Cardiac septum (tissue), 1 donor: ENCODE measurements at regions not wholly inside any gene's neighbourhood (a gene's known extent, or its start where the extent isn't known, plus 50 kb on each side); places are given as distances from the start of the nearest gene placed in this dataset.
"Not testable (repeated sequence)": the region's sequence is repeated elsewhere in the genome, so short reads cannot be mapped to it uniquely, and the experiment has no call there.

Experiments used
- DNase-seq: peaks from one replicate; pipeline ENCODE4 v3.0.0-alpha.2; 2020; ENCODE audit warnings: low spot score
- intact Hi-C: fragments of 100-400 bp; cut with DNase I; formaldehyde crosslinking; loops from one replicate; pipeline ENCODE4 v1.14.0; 2022
- donor health status: DM: no; HTN: no; CAD: no.

- intact Hi-C loops, result no loop called here
- no peak for DNase-seq
Observed at GRCh38 chr9:30977965-30978364, 1406.5 kb upstream of the ACO1 start.

DNA sequence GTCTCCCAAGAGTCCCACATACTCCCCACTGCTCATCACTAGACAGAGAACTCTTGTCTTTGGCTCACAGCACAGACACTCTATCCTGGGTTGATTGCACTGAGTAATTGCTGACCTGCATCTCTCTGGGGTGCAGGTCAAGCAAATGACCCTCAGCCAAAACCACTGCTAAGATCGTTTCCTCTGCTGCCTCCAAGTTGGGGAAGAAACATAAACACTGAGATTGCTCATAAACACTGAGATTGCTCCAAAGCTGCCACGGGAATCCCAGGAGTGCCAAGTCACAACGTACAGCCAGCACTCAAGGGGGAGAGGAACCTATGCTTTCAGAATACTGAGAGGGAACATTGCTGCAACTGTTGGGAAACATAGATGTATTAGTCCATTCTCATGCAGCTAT is 1402.1 kb upstream of the ACO1 start:
- intact Hi-C loops, result no loop called here
- no peak for DNase-seq

- intact Hi-C loops, result no loop called here
- DNase-seq, result no peak
Observed at GRCh38 chr9:30995956-30996738, 1388.3 kb upstream of the ACO1 start.

DNA sequence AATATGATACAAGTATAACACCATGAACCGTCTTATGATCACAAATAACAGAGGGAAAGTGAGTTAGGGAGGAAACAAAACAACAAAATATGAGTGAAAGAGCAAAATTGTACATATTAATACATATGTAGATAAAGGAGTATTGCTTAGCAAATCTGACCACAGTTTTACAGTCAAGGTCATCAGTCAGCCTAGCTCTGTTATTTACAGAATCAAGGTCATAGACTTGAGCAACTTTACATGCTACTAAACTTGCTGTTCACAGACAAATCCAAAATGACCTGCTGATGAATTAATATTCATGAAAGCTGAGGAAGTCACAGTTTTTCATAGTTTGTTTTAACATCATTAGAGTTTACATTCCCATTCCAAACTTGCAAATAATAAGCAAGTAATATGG is 1387.7 kb upstream of the ACO1 start:
- intact Hi-C loops, result no loop called here
- DNase-seq, result no peak

GRCh38 chr9:30997291-30997690 is 1387.2 kb upstream of the ACO1 start:
- intact Hi-C loops, result no loop called here
- no peak for DNase-seq

DNA sequence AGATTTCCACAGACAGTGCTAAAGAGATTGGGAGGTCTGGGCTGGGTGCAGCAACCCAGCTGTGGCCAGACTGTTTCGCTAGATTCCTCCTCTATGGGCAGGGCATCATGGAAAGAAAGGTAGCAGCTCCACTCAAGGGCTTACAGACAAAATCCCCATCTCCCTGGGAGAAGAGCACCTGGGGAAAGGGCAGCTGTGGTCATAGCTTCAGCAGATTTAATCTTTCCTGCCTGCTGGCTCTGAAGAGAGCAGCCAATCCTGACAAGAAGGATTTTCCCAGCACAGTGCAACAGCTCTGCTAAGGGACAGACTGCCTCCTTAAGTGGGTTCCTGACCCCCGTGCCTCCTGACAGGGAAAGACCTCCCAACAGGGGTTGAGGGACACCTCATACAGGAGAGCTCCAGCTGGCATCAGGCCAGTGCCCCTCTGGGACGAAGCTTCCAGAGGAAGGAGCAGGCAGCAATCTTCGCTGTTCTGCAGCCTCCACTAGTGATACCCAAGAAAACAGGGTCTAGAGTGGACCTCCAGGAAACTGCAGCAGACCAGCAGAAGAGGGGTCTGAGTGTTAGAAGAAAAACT is 1379.3 kb upstream of the ACO1 start:
- DNase-seq, result no peak
- intact Hi-C loops, result no loop called here

GRCh38 chr9:31013371-31013770 is 1371.1 kb upstream of the ACO1 start:
- intact Hi-C loops, result no loop called here

GRCh38 chr9:31023847-31024246 is 1360.6 kb upstream of the ACO1 start:
- intact Hi-C loops, result loop anchor here (10.0 kb wide), 1 partner anchor 71 kb away; no protein-coding TSS in a partner anchor
- no peak for DNase-seq

More at GRCh38 chr9:31013371-31013770, 1371.1 kb upstream of the ACO1 start:
- no peak for DNase-seq

- intact Hi-C loops, result loop anchor here (10.0 kb wide), 1 partner anchor 67 kb away; no protein-coding TSS in a partner anchor
Observed at GRCh38 chr9:31027678-31028077, 1356.8 kb upstream of the ACO1 start.

DNA sequence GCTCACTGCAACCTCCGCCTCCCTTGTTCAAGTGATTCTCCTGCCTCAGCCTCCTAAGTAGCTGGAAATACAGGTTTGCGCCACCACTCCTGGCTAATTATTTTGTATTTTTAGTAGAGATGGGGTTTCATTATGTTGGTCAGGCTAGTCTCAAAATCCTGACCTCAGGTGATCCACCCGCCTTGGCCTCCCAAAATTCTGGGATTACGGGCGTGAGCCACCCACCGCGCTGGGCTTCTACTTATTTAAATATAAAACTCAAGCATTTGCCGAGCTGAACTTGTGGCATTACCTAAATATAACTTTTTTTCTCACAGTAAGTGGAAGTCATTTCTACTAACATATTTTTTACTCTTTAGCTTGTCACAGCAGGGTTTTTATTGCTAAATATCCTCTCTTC is 1356.3 kb upstream of the ACO1 start:
- DNase-seq, result no peak
- intact Hi-C loops, result loop anchor here (10.0 kb wide), 1 partner anchor 67 kb away; no protein-coding TSS in a partner anchor

More at GRCh38 chr9:31027678-31028077, 1356.8 kb upstream of the ACO1 start:
- no peak for DNase-seq

- DNase-seq, result no peak
- intact Hi-C loops, result no loop called here
Observed at GRCh38 chr9:31030741-31031202, 1353.7 kb upstream of the ACO1 start.

GRCh38 chr9:31032206-31032605 is 1352.2 kb upstream of the ACO1 start:
- intact Hi-C loops, result no loop called here
- DNase-seq, result no peak

- intact Hi-C loops, result no loop called here
- DNase-seq, result no peak
Observed at GRCh38 chr9:31034311-31034710, 1350.1 kb upstream of the ACO1 start.

DNA sequence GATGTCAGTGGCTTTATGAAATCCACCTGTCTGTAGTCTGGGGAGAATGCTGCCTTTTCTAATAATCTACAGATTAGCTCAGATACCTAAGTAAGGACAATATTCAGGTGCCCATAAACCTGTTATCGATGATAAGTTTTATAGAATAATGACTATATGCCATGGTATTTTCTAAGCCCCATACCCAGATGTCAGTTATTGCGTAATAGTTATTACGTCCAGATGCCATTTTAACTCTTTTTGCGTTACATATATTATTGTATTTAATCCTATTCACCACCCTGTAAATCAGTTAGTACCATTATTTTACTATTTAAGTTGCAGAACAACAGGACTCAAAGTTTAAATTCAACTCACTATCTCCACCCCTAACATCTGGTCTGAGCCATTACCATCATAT is 1343.9 kb upstream of the ACO1 start:
- DNase-seq, result no peak
- intact Hi-C loops, result no loop called here

DNA sequence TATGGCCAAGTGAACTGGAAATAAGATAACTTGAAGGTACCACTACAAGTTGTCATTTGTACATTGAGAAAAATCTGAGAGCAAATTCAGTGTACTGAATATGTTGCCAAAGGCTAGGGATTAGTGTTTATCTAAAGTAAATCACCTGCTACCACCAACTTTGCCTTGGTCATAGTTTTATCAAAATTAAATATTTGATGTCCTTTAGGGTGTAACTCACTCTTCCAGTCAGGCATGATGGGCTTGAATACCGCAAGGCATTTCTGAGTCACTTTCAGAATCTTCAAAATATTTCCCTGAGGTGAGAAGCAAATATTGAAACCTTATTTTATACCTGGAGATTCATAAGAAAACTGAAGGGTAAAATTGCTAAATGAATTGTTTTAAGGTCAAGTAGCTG is 1338.6 kb upstream of the ACO1 start:
- intact Hi-C loops, result no loop called here
- DNase-seq, result no peak

DNA sequence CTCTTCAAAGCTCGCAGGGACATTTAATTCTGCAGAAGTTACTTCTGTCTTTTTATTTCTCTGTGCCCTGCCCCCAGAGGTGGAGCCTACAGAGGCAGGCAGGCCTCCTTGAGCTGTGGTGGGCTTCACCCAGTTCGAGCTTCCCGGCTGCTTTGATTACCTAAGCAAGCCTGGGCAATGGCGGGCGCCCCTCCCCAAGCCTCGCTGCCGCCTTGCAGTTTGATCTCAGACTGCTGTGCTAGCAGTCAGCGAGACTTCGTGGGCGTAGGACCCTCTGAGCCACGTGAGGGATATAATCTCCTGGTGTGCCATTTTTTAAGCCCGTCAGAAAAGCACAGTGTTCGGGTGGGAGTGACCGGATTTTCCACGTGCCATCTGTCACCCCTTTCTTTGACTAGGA is 1322.9 kb upstream of the ACO1 start:
- intact Hi-C loops, result not testable (repeated sequence)

GRCh38 chr9:31065691-31066090 is 1318.8 kb upstream of the ACO1 start:
- no peak for DNase-seq
- intact Hi-C loops, result no loop called here

More for the DNA sequence above, 1322.9 kb upstream of the ACO1 start:
- not testable (repeated sequence) for DNase-seq

DNA sequence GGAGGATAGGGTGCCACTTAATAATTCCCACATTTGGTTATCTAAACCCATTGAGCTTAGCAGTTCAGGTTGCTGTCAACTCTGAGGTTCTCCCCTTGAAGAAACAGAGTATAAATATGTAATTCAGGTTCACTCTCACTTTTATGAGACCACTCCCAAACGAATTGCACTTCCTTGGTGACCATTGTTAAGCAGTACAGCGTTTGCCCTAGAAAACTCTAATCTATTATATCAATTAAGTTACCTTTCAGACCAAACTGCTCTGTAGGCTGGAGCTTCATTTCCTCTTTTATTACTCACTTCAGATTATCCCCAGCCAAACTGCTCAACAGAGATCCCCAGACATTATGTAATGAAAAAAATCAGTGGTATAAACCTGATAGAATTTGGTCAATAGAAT is 1317.0 kb upstream of the ACO1 start:
- intact Hi-C loops, result no loop called here
- no peak for DNase-seq

DNA sequence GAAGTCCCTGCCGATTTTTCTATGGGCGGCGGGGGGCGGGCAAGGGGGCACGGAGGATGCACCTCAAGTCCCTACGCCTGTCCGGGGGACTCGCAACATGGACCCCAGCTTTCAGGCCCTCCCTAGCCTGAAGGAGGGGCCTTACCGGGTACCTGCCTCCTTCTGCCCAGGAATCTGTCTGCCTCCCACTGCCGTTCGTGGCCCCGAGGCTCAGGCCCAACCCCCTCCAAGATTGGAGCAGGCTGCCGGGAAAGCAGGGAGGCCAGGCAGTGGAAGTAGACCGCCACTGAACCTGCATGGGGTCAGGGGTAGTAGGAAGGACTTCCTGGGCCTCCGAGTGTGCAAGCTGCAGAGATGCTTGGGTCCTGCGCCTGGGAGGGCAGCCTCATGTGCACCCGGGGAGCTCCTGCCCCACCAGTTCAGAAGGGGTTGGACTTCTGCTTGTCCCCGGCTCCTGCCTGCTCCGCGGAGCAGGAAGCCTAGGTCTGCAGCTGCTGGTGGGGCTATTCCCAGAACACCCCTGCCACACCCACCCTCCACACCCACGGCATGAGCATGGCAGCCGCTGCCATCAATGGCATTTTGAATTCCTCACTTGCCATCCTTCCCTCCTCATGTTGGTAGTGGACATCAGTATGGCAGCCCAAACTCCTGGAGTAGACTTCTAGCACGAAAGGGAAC is 1312.7 kb upstream of the ACO1 start:
- no peak for DNase-seq
- intact Hi-C loops, result no loop called here

DNA sequence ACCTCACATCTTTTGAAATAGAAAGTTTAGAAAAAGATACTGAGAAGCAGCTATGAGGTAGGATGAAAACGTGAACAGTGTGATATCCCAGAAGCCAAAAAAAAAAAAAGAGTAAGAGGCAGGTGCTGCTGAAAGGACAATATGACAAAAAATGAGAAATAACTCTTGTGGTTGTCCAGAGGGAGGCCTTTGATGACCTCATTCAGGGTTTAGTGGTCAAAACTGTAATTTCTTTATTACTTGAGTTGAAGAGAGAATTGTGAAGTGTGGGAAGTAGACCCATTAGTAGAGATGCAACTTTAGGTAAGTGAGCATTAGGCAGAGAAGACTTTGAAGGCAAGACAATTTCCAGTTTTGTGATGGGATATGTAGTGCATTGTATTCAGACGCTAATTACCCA is 1306.3 kb upstream of the ACO1 start:
- DNase-seq, result no peak
- intact Hi-C loops, result no loop called here

- intact Hi-C loops, result no loop called here
- no peak for DNase-seq
Observed at GRCh38 chr9:31084350-31084749, 1300.1 kb upstream of the ACO1 start.
